OCI-LY3 (cell line): ENCODE measurements at regions not wholly inside any gene's neighbourhood (a gene's known extent, or its start where the extent isn't known, plus 50 kb on each side); places are given as distances from the start of the nearest gene placed in this dataset.

ENCODE experiments used
- CTCF ChIP-seq: fragments of 200-600, 300-600 bp; sonication (generic); IDR thresholded peaks from 2 replicates; pipeline ENCODE4 v1.5.1; 2014; ENCODE audit warnings: antibody characterized with exemption, low read length, low read depth
- EZH2phosphoT487 ChIP-seq: fragments of 200-600 bp; shearing (Covaris generic); IDR thresholded peaks from 2 replicates; pipeline ENCODE4 v1.6.1; 2018; ENCODE audit warnings: antibody characterized with exemption, mixed run types, low read depth

GRCh38 chr10:125553091-125553490, 129.9 kb downstream of the TEX36 start:
- TF ChIP-seq CTCF = no peak
- TF ChIP-seq EZH2phosphoT487 = no peak
